GM18868 (cell line): ENCODE measurements at regions not wholly inside any gene's neighbourhood (a gene's known extent, or its start where the extent isn't known, plus 50 kb on each side); places are given as distances from the start of the nearest gene placed in this dataset.
"Not testable (repeated sequence)": the region's sequence is repeated elsewhere in the genome, so short reads cannot be mapped to it uniquely, and the experiment has no call there.

Source experiments
- ATAC-seq: cut with Tn5 transposase; IDR thresholded peaks from one replicate; pipeline ENCODE4 v1.9.1; 2021; ENCODE audit warnings: mild to moderate bottlenecking, moderate library complexity; ENCODE audit not compliant: unreplicated experiment

DNA sequence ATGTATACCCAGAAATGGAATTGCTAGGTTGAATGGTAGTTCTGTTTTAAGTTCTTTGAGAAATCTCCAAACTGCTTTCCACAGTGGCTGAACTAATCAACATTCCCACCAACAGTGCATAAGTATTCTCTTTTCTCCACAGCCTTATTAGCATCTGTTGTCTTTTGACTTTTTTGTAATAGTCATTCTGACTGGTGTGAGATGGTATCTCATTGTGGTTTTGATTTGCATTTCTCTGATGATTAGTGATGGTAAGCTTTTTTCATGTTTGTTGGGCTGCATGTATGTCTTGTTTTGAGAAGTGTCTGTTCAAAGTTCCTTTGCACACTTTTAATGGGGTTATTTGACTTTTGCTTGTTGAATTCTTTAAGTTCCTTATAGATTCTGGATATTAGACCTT lies 52.4 kb upstream of the EHHADH start:
- not testable (repeated sequence) for ATAC-seq

DNA sequence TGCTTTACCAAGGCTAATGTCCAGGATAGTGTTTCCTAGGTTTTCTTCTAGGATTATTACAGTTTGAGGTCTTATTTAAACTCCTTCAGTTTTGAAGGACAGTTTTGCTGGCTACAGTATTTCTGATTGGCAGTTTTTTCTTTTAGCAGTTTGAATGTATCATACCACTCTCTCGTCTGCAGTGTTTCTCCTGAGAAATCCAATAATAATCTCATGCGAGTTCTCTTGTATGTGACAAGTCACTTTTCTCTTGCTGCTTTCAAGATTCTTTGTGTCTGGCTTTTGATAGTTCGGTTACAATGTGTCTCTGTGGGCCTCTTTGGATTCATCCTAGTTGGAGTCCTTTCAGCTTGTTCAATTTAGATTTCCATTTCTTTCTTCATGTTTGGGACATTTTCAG lies 53.0 kb upstream of the EHHADH start:
- no peak for ATAC-seq

DNA sequence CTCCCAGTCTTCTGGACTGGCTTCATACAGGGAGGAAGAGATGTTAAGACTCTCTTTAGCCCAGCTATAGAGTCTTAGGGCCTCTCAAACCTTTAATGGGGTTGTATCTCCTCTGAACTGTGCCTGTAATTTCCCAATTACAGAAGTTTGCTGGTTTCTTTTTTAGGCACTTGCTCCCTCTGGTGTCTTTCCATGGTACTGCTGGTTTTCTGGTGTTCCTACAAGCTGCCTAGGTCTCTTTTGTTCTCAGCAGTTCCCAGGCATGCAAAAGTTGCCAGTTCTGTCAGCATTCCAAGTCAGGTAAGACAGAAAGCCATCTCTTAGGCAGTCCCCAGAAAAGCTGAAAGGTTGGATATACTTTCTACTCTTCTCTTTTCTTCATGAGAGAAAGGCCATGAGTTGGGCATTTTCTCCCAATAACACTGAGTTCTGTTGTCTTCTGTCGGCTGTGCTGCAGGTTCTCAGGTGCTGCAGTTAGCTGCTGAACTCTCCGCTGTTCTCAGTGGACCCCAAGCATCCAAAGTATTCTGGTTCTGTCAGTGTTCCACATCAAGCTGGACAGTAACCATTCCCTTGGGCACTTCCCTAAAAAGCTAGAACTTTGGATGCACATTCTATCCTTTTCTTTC lies 54.4 kb upstream of the EHHADH start:
- peak; percentile 50 for ATAC-seq

DNA sequence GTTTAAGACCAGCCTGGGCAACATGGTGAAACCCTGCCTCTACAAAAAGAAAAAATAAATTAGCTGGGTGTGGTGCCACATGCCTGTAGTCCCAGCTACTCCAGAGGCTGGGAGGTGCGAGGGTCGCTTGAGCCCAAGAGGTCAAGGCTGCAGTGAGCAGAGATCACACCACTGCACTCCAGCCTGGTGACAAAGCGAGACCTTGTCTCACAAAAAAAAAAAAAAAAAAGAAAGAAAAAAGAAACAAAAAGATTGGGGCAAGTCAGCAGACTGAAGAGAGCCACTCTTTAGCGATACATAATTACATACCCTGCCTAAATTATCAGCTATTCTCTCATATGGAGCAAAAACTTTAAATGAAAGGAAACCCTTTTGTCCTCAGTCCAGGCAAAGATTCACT lies 53.6 kb upstream of the MAP3K13 start:
- no peak for ATAC-seq

DNA sequence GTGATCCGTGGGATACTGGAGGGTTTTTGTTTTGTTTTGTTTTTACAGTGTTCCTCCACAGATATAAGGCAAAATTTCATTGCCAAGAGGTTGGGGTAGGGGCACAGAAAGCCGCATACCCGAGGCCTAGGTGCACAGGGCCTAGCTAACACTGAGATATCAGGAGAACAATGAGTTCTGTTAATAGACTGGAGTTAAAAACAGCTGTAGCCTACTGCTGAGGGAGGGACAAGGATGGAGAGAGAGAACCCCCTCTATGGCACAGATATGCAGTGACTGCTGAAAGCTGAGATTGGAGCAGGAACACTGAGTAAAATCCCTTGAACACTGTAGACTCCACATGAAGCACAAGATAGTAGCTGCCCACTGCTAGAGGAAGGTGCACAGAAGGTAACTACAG lies 53.1 kb upstream of the MAP3K13 start:
- no peak for ATAC-seq

DNA sequence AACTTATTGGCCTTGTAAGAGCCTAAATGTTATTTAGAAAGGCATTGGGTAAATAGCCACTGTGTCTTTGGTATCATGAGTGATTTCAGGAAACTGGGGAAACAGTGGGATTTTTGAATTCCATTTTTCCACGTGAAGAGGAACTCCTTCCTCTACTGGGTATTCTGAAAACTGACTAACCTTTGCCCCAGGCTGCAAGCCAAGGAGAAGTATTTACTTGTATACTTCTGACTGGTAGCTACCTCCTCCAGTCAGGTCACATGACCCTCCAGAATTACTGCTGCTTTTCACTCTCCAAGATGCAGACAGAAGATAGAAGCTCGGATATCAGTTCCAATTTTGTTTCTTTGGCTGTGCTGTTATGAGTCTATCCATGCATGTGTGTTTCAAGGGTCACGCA lies 50.9 kb upstream of the MAP3K13 start:
- ATAC-seq: no peak
